CD4-positive, alpha-beta memory T cell (primary cell): ENCODE measurements at regions not wholly inside any gene's neighbourhood (a gene's known extent, or its start where the extent isn't known, plus 50 kb on each side); places are given as distances from the start of the nearest gene placed in this dataset.

Experiments used
- CTCF ChIA-PET: fragments of 350-600 bp; sonication (Branson Sonifier 250); formaldehyde crosslinking; loops from one replicate; lab custom pipeline; 2021; ENCODE audit warnings: inconsistent platforms; ENCODE audit not compliant: partially characterized antibody; lab: Charles Lee
- POLR2A ChIA-PET: fragments of 350-600 bp; sonication (Branson Sonifier 250); formaldehyde crosslinking; loops from one replicate; lab custom pipeline; 2021; ENCODE audit not compliant: partially characterized antibody; lab: Charles Lee
- DNase-seq, 5 donors: peaks; one replicate each; pipeline versions ENCODE4 v3.0.0 to v3.0.0-alpha.2; 2020 to 2022; ENCODE audit warnings: mixed read lengths in 1 of 5
- H3K27ac ChIP-seq: one replicate; pipeline ENCODE4 v1.7.0; 2013; ENCODE audit warnings: low read depth, low read length
- H3K27me3 ChIP-seq: 2 replicates; pipeline ENCODE4 v1.7.0; 2013; ENCODE audit warnings: mild to moderate bottlenecking, low read length, moderate library complexity; ENCODE audit not compliant: insufficient read depth
- H3K36me3 ChIP-seq: 2 replicates; pipeline ENCODE4 v1.7.0; 2013; ENCODE audit warnings: mild to moderate bottlenecking, low read length, moderate library complexity; ENCODE audit not compliant: insufficient read depth
- H3K4me1 ChIP-seq: 2 replicates; pipeline ENCODE4 v1.7.0; 2013; ENCODE audit warnings: mild to moderate bottlenecking, low read length, moderate library complexity; ENCODE audit not compliant: insufficient read depth
- H3K4me3 ChIP-seq, 2 donors: one replicate each; pipeline ENCODE4 v1.7.0; 2013; ENCODE audit warnings: low read length in 2 of 2, mild to moderate bottlenecking in 1 of 2
- H3K9me3 ChIP-seq, 2 donors: one replicate each; pipeline ENCODE4 v1.7.0; 2013; ENCODE audit warnings: low read length in 2 of 2, control low read depth in 1 of 2; ENCODE audit not compliant: control insufficient read depth in 1 of 2
- H3K27ac Mint-ChIP-seq, 7 donors: one replicate each; pipeline ENCODE4 v1.8.0; 2020 to 2021; ENCODE audit warnings: mixed read lengths in 7 of 7, mild to moderate bottlenecking in 6 of 7, inconsistent platforms in 3 of 7, moderate library complexity in 3 of 7
- H3K27me3 Mint-ChIP-seq, 2 donors: one replicate each; pipeline ENCODE4 v1.8.0; 2020 to 2021; ENCODE audit warnings: mixed read lengths in 2 of 2
- H3K36me3 Mint-ChIP-seq, 2 donors: one replicate each; pipeline ENCODE4 v1.8.0; 2020 to 2021; ENCODE audit warnings: mixed read lengths in 2 of 2, inconsistent platforms in 1 of 2, mild to moderate bottlenecking in 1 of 2
- H3K4me1 Mint-ChIP-seq, 4 donors: one replicate each; pipeline ENCODE4 v1.8.0; 2020 to 2021; ENCODE audit warnings: mixed read lengths in 4 of 4, mild to moderate bottlenecking in 1 of 4
- H3K4me3 Mint-ChIP-seq, 8 donors: one replicate each; pipeline ENCODE4 v1.8.0; 2020 to 2021; ENCODE audit warnings: mixed read lengths in 8 of 8, mild to moderate bottlenecking in 7 of 8, moderate library complexity in 6 of 8, inconsistent platforms in 3 of 8
- H3K9me3 Mint-ChIP-seq, 8 donors: one replicate each; pipeline ENCODE4 v1.8.0; 2020 to 2021; ENCODE audit warnings: mixed read lengths in 8 of 8, mild to moderate bottlenecking in 5 of 8, inconsistent platforms in 3 of 8, moderate library complexity in 1 of 8
- intact Hi-C: fragments of 100-400 bp; cut with micrococcal nuclease; formaldehyde crosslinking; loops from one replicate; pipeline ENCODE4 v1.15.1; 2023

DNA sequence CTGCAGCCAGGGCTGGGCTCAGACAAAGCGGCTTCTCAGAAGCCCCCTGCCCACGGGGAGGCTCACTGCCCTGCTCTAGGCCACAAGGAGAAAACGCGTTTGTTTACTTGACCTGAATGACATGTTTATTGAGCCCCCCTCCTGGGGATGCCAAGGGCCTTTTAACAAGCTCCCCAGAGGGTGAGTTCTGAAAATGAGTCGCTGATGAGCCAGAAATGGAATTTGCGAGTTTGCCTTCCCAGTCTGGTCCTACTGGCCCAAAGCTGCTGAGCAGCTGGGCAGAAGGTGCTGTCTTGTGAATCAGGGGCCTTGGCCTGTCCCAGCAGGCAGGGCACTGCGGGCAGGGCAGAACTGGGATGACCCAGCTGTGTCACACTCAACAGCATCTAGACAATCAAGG lies 120.6 kb downstream of the SYF2 start:
- H3K4me1 Mint-ChIP-seq: peaks cover 2 to 9% (median 4%) of the 10 kb centered on the region in 4 donors
- no peak overlapping the region for H3K27ac ChIP-seq
- H3K9me3 ChIP-seq: peaks cover 0 to 7% of the 10 kb centered on the region in 2 donors
- no peaks in the 10 kb centered on the region for H3K27me3 ChIP-seq
- peaks cover 0 to 27% (median 10%) of the 10 kb centered on the region in 8 donors for H3K9me3 Mint-ChIP-seq
- peak overlapping the region in 1 of 8 donors; percentile 12 for H3K4me3 Mint-ChIP-seq
- intact Hi-C loops: no loop called here
- H3K4me3 ChIP-seq: no peak overlapping the region
- ChIA-PET CTCF (interaction anchor here (0.7 to 1.2 kb wide), 2 partner anchors 10 to 262 kb away, joined by 3 read pairs; no protein-coding TSS in a partner anchor), POLR2A (no interaction called here)
- H3K27ac Mint-ChIP-seq: peak overlapping the region in 1 of 7 donors; percentile 68
- DNase-seq: no peak
- peaks cover 14% of the 10 kb centered on the region for H3K4me1 ChIP-seq
- peaks cover 5 to 6% of the 10 kb centered on the region in 2 donors for H3K36me3 Mint-ChIP-seq
- peaks cover 0 to 3% of the 10 kb centered on the region in 2 donors for H3K27me3 Mint-ChIP-seq
- no peaks in the 10 kb centered on the region for H3K36me3 ChIP-seq

DNA sequence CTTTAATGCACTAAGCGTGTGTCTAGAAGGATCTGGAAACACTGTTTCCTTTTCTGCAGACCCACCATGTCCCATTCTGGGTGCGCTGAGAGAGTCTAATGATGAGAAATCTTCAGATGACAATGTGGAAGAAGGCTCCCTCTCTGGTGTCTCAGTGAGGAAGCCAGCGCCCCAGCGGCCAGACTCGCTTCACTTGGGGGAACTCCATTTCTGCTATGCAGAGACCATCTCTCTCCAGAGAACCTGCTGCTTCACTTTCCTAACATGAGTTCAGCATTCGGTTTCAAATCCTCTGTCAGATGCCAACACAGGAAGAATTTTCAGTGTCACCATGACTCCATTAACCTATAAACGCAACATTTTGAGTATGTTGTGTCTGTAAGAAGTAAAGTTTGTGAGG lies 121.8 kb downstream of the SYF2 start:
- Mint-ChIP-seq H3K27me3 (no peaks in the 10 kb centered on the region), H3K36me3 (peaks cover 5 to 6% of the 10 kb centered on the region in 2 donors), H3K4me1 (peaks cover 2 to 14% (median 4%) of the 10 kb centered on the region in 4 donors), H3K4me3 (no peak overlapping the region), H3K9me3 (peaks cover 0 to 27% (median 10%) of the 10 kb centered on the region in 8 donors), H3K27ac (peak overlapping the region in 2 of 7 donors; percentile 69 to 80)
- Histone ChIP-seq H3K27ac (no peak overlapping the region), H3K27me3 (no peaks in the 10 kb centered on the region), H3K4me1 (peaks cover 14% of the 10 kb centered on the region), H3K36me3 (no peaks in the 10 kb centered on the region), H3K9me3 (peaks cover 0 to 7% of the 10 kb centered on the region in 2 donors), H3K4me3 (no peak overlapping the region)
- ChIA-PET POLR2A (no interaction called here), CTCF (interaction anchor here (1.2 kb wide), 1 partner anchor 260 kb away, joined by 3 read pairs; no protein-coding TSS in a partner anchor)
- intact Hi-C loops: no loop called here
- no peak for DNase-seq

DNA sequence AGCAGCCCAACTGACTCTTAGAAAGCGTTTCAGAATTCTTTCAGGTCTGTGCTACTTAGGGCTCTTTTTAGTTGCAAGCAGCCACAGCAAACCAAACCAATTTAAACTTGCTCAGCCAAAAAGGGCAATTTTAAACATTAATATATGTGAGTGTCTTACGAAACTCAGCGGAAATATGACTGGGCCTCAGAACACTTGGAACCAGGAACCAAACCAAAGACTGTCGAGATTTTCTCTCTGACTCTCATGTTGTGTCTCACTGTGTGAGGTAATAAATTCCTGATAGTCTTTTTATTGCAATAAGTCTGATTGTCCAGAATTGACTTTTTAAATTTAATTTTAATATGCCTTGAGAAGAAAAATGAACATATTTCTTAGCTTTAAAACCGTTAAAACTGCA lies 122.3 kb downstream of the SYF2 start:
- Mint-ChIP-seq H3K27ac (peak overlapping the region in 3 of 7 donors; percentile 4 to 80 (median 69)), H3K36me3 (peaks cover 5 to 6% of the 10 kb centered on the region in 2 donors), H3K4me3 (no peak overlapping the region), H3K27me3 (peaks cover 0 to 1% of the 10 kb centered on the region in 2 donors), H3K4me1 (peaks cover 2 to 14% (median 4%) of the 10 kb centered on the region in 4 donors), H3K9me3 (peaks cover 0 to 27% (median 10%) of the 10 kb centered on the region in 8 donors)
- H3K4me1 ChIP-seq: peaks cover 14% of the 10 kb centered on the region
- H3K27ac ChIP-seq: peak overlapping the region; percentile 23
- peaks cover 0 to 7% of the 10 kb centered on the region in 2 donors for H3K9me3 ChIP-seq
- no peaks in the 10 kb centered on the region for H3K36me3 ChIP-seq
- CTCF ChIA-PET: no interaction called here
- POLR2A ChIA-PET: no interaction called here
- no peak overlapping the region for H3K4me3 ChIP-seq
- H3K27me3 ChIP-seq: no peaks in the 10 kb centered on the region
- no peak for DNase-seq
- intact Hi-C loops: no loop called here

DNA sequence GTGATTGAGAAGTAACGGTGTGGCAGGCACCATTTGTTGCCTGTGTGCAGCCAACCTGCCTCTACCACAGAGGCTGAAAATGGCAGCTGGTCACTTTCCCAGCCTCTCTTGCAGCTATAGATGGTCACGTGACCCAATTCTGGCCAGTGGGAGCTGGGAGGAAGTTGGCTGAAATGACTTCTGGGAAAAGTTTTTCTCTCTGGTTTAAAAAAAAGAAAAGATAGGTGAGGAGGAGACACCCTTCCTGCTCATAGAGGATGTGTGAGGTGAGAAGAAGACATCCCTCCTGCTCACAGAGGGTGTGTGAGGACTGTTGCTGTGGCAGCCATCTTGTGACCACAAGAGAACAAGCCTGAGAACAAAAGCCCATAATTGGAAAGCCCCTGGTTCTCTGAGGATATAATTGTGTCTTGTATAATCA lies 122.8 kb downstream of the SYF2 start:
- Histone ChIP-seq H3K4me1 (peaks cover 14% of the 10 kb centered on the region), H3K9me3 (peaks cover 0 to 7% of the 10 kb centered on the region in 2 donors), H3K27ac (peak overlapping the region; percentile 23), H3K4me3 (no peak overlapping the region), H3K36me3 (no peaks in the 10 kb centered on the region), H3K27me3 (no peaks in the 10 kb centered on the region)
- ChIA-PET POLR2A (no interaction called here), CTCF (no interaction called here)
- H3K9me3 Mint-ChIP-seq: peaks cover 0 to 27% (median 10%) of the 10 kb centered on the region in 8 donors
- peak overlapping the region in 2 of 8 donors; percentile 19 to 58 for H3K4me3 Mint-ChIP-seq
- H3K27ac Mint-ChIP-seq: peak overlapping the region; percentile 62 to 92 (median 80)
- peaks cover 2 to 14% (median 4%) of the 10 kb centered on the region in 4 donors for H3K4me1 Mint-ChIP-seq
- DNase-seq: peak; percentile 45 to 72 (median 62)
- H3K36me3 Mint-ChIP-seq: peaks cover 5 to 6% of the 10 kb centered on the region in 2 donors
- intact Hi-C loops: no loop called here
- peaks cover 0 to 5% of the 10 kb centered on the region in 2 donors for H3K27me3 Mint-ChIP-seq

DNA sequence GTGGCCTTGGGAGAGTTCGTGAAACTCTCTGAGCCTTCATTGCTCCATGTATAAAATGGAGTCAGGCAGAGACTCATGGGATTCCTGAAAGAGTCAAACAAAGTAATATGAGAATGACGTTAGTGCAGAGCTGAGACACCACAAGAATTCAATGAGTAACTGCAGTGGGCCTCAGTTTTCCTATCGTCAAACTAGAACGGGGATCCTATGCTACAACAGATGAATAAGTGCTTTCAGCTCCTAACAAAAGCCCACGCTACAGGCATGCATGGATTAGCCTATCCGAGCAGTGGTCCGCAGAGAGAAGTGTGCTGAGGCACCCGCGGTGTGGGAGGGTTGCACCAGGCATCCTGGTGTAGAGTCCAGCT lies 124.7 kb downstream of the SYF2 start:
- Histone ChIP-seq H3K9me3 (peaks cover 0 to 7% of the 10 kb centered on the region in 2 donors), H3K36me3 (no peaks in the 10 kb centered on the region), H3K4me3 (no peak overlapping the region), H3K4me1 (peaks cover 14% of the 10 kb centered on the region), H3K27ac (no peak overlapping the region), H3K27me3 (no peaks in the 10 kb centered on the region)
- intact Hi-C loops: no loop called here
- DNase-seq: no peak
- Mint-ChIP-seq H3K4me1 (peaks cover 2 to 15% (median 4%) of the 10 kb centered on the region in 4 donors), H3K4me3 (no peak overlapping the region), H3K27me3 (peaks cover 0 to 5% of the 10 kb centered on the region in 2 donors), H3K27ac (no peak overlapping the region), H3K9me3 (peaks cover 0 to 27% (median 10%) of the 10 kb centered on the region in 8 donors), H3K36me3 (peaks cover 5 to 6% of the 10 kb centered on the region in 2 donors)
- ChIA-PET POLR2A (no interaction called here), CTCF (interaction anchor here (0.9 kb wide), 1 partner anchor 71 kb away, joined by 3 read pairs; no protein-coding TSS in a partner anchor)

DNA sequence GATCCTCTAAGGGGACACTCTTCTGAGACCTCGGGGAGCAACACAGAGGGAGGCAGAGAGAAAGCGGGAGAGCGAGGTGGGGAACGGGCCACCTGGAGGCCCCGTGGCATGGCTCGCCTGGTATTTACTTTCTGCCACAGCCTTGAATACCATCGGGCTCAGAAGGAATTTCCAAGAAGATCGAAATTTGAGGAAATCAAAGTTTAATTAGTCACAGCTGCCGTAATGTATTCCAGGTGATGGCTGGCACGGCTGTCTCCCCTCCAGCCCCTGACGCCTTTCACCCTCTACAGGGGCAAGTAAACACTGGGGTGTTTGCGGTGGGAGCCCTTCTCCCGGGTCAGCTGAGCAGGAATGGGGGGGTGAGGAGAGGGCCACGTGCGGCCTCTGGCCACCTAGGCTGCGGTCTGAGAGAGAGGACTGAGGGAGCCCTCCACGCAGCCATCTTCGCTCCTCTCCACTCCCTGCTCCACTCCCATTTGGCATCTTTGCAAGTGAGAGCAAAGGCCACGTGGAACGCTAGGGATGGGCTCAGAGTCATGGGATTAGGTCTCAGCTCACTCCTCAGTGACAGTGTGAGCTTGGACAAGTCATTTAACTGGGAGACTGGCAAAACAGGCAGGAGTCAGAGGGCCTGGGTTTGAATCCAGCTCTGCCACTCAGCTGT lies 125.2 kb downstream of the SYF2 start:
- Histone ChIP-seq H3K9me3 (peaks cover 0 to 7% of the 10 kb centered on the region in 2 donors), H3K27ac (no peak overlapping the region), H3K4me1 (peaks cover 14% of the 10 kb centered on the region), H3K4me3 (no peak overlapping the region), H3K36me3 (no peaks in the 10 kb centered on the region), H3K27me3 (no peaks in the 10 kb centered on the region)
- peaks cover 5 to 6% of the 10 kb centered on the region in 2 donors for H3K36me3 Mint-ChIP-seq
- peaks cover 0 to 5% of the 10 kb centered on the region in 2 donors for H3K27me3 Mint-ChIP-seq
- intact Hi-C loops: no loop called here
- DNase-seq: no peak
- H3K27ac Mint-ChIP-seq: no peak overlapping the region
- peaks cover 2 to 18% (median 4%) of the 10 kb centered on the region in 4 donors for H3K4me1 Mint-ChIP-seq
- H3K4me3 Mint-ChIP-seq: no peak overlapping the region
- ChIA-PET POLR2A (no interaction called here), CTCF (no interaction called here)
- peaks cover 0 to 27% (median 10%) of the 10 kb centered on the region in 8 donors for H3K9me3 Mint-ChIP-seq

DNA sequence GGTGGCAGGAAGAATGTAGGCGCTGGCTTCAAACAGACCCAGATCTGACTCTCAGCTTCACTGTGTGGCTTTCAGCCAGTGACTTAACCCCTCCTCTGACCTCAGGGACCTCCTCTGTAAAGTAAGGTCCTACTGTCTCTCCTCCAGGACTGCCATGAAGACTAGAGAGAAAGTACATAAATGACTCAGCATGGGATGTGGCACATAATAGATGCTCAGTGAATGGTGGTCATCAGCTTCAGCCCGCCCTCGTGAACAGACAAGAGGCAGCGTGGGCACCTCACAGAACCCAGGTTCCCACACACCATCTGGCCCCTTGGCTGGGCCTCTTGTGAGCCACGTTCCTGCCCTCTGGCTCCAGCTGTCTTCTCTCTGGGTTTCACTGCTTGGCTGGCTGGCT lies 126.0 kb downstream of the SYF2 start:
- CTCF ChIA-PET: no interaction called here
- Histone ChIP-seq H3K9me3 (peaks cover 0 to 7% of the 10 kb centered on the region in 2 donors), H3K4me1 (peaks cover 19% of the 10 kb centered on the region), H3K27ac (no peak overlapping the region), H3K27me3 (no peaks in the 10 kb centered on the region), H3K36me3 (no peaks in the 10 kb centered on the region), H3K4me3 (no peak overlapping the region)
- Mint-ChIP-seq H3K27ac (no peak overlapping the region), H3K9me3 (peaks cover 0 to 27% (median 10%) of the 10 kb centered on the region in 8 donors), H3K27me3 (peaks cover 0 to 5% of the 10 kb centered on the region in 2 donors), H3K4me3 (no peak overlapping the region), H3K36me3 (peaks cover 5 to 6% of the 10 kb centered on the region in 2 donors), H3K4me1 (peaks cover 4 to 22% (median 8%) of the 10 kb centered on the region in 4 donors)
- intact Hi-C loops: no loop called here
- no peak for DNase-seq
- POLR2A ChIA-PET: no interaction called here
